ENCODE measurements at regions not wholly inside any gene's neighbourhood (a gene's known extent, or its start where the extent isn't known, plus 50 kb on each side); places are given as distances from the start of the nearest gene placed in this dataset.

DNA sequence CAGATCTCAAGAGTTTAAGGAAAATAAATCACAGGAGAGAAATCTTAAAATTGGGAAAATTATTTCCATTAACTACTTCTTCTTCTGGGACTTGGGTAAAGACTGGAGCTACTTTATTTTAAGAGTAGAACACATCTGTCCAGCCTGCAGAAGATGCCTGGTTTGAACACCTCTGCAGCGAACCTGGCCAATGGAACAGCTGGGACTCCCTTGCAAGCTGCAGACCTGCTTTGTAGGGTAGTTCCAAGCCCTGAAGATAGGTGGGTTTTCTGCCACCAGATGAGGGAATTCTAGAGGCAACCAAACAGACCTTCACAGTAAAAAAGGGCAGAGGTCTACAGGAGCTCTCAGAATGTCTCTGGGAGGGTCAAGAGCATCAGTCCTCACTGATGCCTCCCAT, 86.5 kb upstream of the CACNA1E start:
- no peak for DNase-seq (ENCODE audit: low read depth)
- TF ChIP-seq, protein P1, sequence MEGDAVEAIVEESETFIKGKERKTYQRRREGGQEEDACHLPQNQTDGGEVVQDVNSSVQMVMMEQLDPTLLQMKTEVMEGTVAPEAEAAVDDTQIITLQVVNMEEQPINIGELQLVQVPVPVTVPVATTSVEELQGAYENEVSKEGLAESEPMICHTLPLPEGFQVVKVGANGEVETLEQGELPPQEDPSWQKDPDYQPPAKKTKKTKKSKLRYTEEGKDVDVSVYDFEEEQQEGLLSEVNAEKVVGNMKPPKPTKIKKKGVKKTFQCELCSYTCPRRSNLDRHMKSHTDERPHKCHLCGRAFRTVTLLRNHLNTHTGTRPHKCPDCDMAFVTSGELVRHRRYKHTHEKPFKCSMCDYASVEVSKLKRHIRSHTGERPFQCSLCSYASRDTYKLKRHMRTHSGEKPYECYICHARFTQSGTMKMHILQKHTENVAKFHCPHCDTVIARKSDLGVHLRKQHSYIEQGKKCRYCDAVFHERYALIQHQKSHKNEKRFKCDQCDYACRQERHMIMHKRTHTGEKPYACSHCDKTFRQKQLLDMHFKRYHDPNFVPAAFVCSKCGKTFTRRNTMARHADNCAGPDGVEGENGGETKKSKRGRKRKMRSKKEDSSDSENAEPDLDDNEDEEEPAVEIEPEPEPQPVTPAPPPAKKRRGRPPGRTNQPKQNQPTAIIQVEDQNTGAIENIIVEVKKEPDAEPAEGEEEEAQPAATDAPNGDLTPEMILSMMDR (IDR thresholded peaks at IDR 0.05; ENCODE audit: insufficient read depth, low read length, severe bottlenecking): no peak
- Histone ChIP-seq H3K36me3 (ENCODE audit: control insufficient read depth, insufficient read depth, low read length) (no peaks in the 10 kb centered on the region), H3K27me3 (ENCODE audit: control insufficient read depth, insufficient read depth, low read length) (peaks cover 3% of the 10 kb centered on the region), H3K4me3 (ENCODE audit: low read depth, low read length) (no peak overlapping the region)
- no peak for FAIRE-seq

DNA sequence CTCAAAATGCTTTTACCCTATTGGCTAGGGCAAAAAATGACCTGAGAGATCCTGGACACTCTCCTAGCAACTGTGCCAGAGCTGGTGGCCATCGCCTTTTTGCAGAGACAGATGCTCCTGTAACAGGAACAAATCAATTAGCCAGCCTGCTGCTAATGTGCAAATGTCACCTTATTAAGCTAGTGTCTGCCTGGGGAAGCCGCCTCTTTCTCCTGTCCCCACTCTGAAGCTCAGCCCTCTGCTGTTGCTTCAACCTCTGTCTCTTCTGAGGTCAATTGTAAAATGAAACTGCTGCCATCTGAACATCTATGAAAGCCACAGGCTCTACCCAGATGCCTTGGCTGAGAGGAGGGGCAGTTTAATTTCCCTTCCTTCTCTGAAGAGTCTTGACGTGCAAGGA, 85.5 kb upstream of the CACNA1E start:
- TF ChIP-seq, protein P1 (IDR thresholded peaks at IDR 0.05; ENCODE audit: insufficient read depth, low read length, severe bottlenecking): no peak
- peaks cover 5% of the 10 kb centered on the region for H3K27me3 ChIP-seq (ENCODE audit: control insufficient read depth, insufficient read depth, low read length)
- FAIRE-seq: no peak
- H3K36me3 ChIP-seq (ENCODE audit: control insufficient read depth, insufficient read depth, low read length): no peaks in the 10 kb centered on the region
- no peak overlapping the region for H3K4me3 ChIP-seq (ENCODE audit: low read depth, low read length)
- no peak for DNase-seq (ENCODE audit: low read depth)

DNA sequence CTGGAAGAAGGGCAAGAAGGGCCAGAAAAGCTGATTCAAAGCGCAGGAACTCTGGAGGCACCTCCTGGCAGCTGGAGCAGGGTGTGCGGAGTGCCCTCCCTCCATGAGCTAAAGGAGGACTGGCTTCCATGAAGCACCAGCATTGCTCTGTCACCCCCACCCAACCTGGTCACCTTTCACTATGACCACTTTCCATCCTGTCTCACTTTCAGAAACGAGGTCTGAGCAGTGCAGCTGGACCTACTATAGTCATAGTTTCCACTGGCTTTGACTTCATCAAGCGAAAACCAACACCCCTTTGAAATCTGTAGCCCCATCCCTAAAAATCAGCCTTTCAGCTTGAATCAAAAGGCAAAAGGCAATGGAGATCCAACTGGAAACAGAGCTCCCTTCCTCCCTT, 84.8 kb upstream of the CACNA1E start:
- TF ChIP-seq, protein P1 (IDR thresholded peaks at IDR 0.05; ENCODE audit: insufficient read depth, low read length, severe bottlenecking): no peak
- H3K36me3 ChIP-seq (ENCODE audit: control insufficient read depth, insufficient read depth, low read length): no peaks in the 10 kb centered on the region
- no peak for DNase-seq (ENCODE audit: low read depth)
- H3K4me3 ChIP-seq (ENCODE audit: low read depth, low read length): no peak overlapping the region
- no peak for FAIRE-seq
- H3K27me3 ChIP-seq (ENCODE audit: control insufficient read depth, insufficient read depth, low read length): peaks cover 5% of the 10 kb centered on the region

DNA sequence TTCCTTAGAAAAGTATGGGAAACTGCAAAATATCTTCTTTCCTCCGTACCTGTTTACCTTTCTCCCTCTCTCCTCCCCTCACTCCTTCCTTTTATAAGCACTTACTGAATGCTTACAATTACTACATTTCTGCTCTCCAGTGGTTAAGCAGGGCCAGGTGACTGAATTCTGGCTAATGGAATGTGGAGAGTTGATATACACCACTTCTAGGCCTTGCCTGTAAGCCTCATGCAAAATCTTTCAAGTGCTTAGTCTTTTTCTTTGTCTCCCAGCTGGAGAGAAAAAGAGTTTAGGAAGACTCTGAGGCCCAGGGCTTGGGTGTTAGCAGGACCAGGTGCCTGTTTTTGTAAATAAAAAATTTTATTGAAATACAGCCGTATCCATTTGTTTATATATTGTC, 77.7 kb upstream of the CACNA1E start:
- Histone ChIP-seq H3K36me3 (ENCODE audit: control insufficient read depth, insufficient read depth, low read length) (no peaks in the 10 kb centered on the region), H3K27me3 (ENCODE audit: control insufficient read depth, insufficient read depth, low read length) (peaks cover 3% of the 10 kb centered on the region), H3K4me3 (ENCODE audit: low read depth, low read length) (no peak overlapping the region)
- DNase-seq (ENCODE audit: low read depth) (no peak), FAIRE-seq (no peak)
- TF ChIP-seq, protein P1 (IDR thresholded peaks at IDR 0.05; ENCODE audit: insufficient read depth, low read length, severe bottlenecking): no peak

DNA sequence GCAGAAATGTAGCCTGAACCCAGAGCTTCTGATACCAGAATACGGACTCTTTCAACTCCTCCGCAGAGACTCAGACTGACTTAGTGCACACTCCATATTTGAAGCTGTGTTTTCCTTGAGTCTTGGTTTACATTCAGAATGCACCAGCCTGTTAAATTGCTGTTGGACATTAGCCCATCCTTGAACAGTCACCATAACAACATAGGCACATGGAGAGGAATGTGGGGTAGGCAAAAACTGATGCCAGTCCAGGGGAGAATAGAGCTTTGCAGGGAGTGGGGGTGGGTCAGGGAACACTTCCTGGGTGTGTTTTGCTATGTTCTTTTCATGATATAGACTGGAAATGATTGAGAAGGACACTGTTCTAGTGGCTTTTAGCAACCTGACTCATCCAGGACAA, 76.3 kb upstream of the CACNA1E start:
- peaks cover 2% of the 10 kb centered on the region for H3K27me3 ChIP-seq (ENCODE audit: control insufficient read depth, insufficient read depth, low read length)
- no peak for FAIRE-seq
- TF ChIP-seq, protein P1 (IDR thresholded peaks at IDR 0.05; ENCODE audit: insufficient read depth, low read length, severe bottlenecking): no peak
- no peak overlapping the region for H3K4me3 ChIP-seq (ENCODE audit: low read depth, low read length)
- DNase-seq (ENCODE audit: low read depth): no peak
- no peaks in the 10 kb centered on the region for H3K36me3 ChIP-seq (ENCODE audit: control insufficient read depth, insufficient read depth, low read length)

DNA sequence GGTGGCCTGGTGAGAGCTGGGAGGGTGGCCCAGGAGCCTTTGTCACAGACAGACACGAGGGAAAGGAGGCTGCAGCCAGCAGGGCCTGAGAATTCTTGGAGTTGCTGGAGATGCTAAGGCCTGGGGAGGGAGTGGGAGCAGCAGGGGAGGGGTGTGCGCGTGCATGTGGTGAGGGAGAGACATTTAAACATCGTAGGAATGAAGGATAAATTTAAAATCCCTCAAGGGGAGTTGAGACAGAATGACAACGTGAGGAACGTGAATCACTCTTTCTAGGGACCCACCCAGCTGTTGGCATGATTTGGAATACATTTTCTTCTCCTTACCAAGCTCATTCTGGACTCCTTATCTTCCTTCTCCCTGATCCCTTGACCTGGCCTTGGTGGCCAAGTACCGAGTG, 73.3 kb upstream of the CACNA1E start:
- FAIRE-seq (no peak), DNase-seq (ENCODE audit: low read depth) (no peak)
- H3K27me3 ChIP-seq (ENCODE audit: control insufficient read depth, insufficient read depth, low read length): no peaks in the 10 kb centered on the region

More for the DNA sequence above, 73.3 kb upstream of the CACNA1E start:
- TF ChIP-seq, protein P1 (IDR thresholded peaks at IDR 0.05; ENCODE audit: insufficient read depth, low read length, severe bottlenecking): no peak
- Histone ChIP-seq H3K36me3 (ENCODE audit: control insufficient read depth, insufficient read depth, low read length) (no peaks in the 10 kb centered on the region), H3K4me3 (ENCODE audit: low read depth, low read length) (no peak overlapping the region)

Measured in bronchial epithelial cell (primary cell).